WI38 (cell line): ENCODE measurements at regions not wholly inside any gene's neighbourhood (a gene's known extent, or its start where the extent isn't known, plus 50 kb on each side); places are given as distances from the start of the nearest gene placed in this dataset.

Experiments
- H3K4me3 ChIP-seq: 2 replicates; pipeline ENCODE4 v1.5.1; 2011; ENCODE audit warnings: low read depth, mild to moderate bottlenecking, control low read depth, low read length
- CTCF ChIP-seq: IDR thresholded peaks from 2 replicates; pipeline ENCODE4 v1.5.1; 2012; ENCODE audit warnings: low read depth, mild to moderate bottlenecking, control low read depth, low read length

- no peak overlapping the region for H3K4me3 ChIP-seq
- no peak for TF ChIP-seq CTCF
Observed at GRCh38 chr3:115251509-115251908, 104.4 kb upstream of the ZBTB20 start.

GRCh38 chr3:115252679-115253078, 105.6 kb upstream of the ZBTB20 start:
- no peak for TF ChIP-seq CTCF
- no peak overlapping the region for H3K4me3 ChIP-seq

- no peak overlapping the region for H3K4me3 ChIP-seq
- no peak for TF ChIP-seq CTCF
Observed at GRCh38 chr3:115254492-115255196, 107.6 kb upstream of the ZBTB20 start.

GRCh38 chr3:115255197-115255585, 108.1 kb upstream of the ZBTB20 start:
- no peak for TF ChIP-seq CTCF
- no peak overlapping the region for H3K4me3 ChIP-seq

- no peak overlapping the region for H3K4me3 ChIP-seq
- no peak for TF ChIP-seq CTCF
Observed at GRCh38 chr3:115270849-115271248, 123.8 kb upstream of the ZBTB20 start.

- no peak for TF ChIP-seq CTCF
- no peak overlapping the region for H3K4me3 ChIP-seq
Observed at GRCh38 chr3:115272036-115272824, 125.1 kb upstream of the ZBTB20 start.

GRCh38 chr3:115275896-115276295, 128.8 kb upstream of the ZBTB20 start:
- H3K4me3 ChIP-seq = no peak overlapping the region
- no peak for TF ChIP-seq CTCF
